Ishikawa (cell line): ENCODE measurements at regions not wholly inside any gene's neighbourhood (a gene's known extent, or its start where the extent isn't known, plus 50 kb on each side); places are given as distances from the start of the nearest gene placed in this dataset.

Experiments used
- CEBPB ChIP-seq: IDR thresholded peaks from 2 replicates; pipeline ENCODE4 v1.6.1; 2012
- CREB1 ChIP-seq: IDR thresholded peaks from 2 replicates; pipeline ENCODE4 v1.6.1; 2012; ENCODE audit warnings: low read depth
- EGR1 ChIP-seq: IDR thresholded peaks from 2 replicates; pipeline ENCODE4 v1.6.1; 2012
- EP300 ChIP-seq: IDR thresholded peaks from 2 replicates; pipeline ENCODE4 v1.6.1; 2012; ENCODE audit warnings: borderline replicate concordance
- FOXM1 ChIP-seq: IDR thresholded peaks from 2 replicates; pipeline ENCODE4 v1.6.1; 2012; ENCODE audit warnings: low read depth, borderline replicate concordance
- MAX ChIP-seq: IDR thresholded peaks from 2 replicates; pipeline ENCODE4 v1.6.1; 2012
- NFIC ChIP-seq: IDR thresholded peaks from 2 replicates; pipeline ENCODE4 v1.6.1; 2012
- RAD21 ChIP-seq: IDR thresholded peaks from 2 replicates; pipeline ENCODE4 v1.6.1; 2012; ENCODE audit warnings: low read depth
- REST ChIP-seq: IDR thresholded peaks from 2 replicates; pipeline ENCODE4 v1.6.1; 2012; ENCODE audit warnings: low read depth, mild to moderate bottlenecking
- TAF1 ChIP-seq: IDR thresholded peaks from 2 replicates; pipeline ENCODE4 v1.6.1; 2012; ENCODE audit warnings: low read depth, mild to moderate bottlenecking
- TCF12 ChIP-seq: IDR thresholded peaks from 2 replicates; pipeline ENCODE4 v1.6.1; 2012; ENCODE audit warnings: low read depth
- TEAD4 ChIP-seq: IDR thresholded peaks from 2 replicates; pipeline ENCODE4 v1.6.1; 2012
- USF1 ChIP-seq: IDR thresholded peaks from 2 replicates; pipeline ENCODE4 v1.6.1; 2012
- YY1 ChIP-seq: IDR thresholded peaks from 2 replicates; pipeline ENCODE4 v1.6.1; 2012; ENCODE audit warnings: low read depth
- ZBTB7A ChIP-seq: IDR thresholded peaks from 2 replicates; pipeline ENCODE4 v1.6.1; 2012; ENCODE audit warnings: low read depth

- TF ChIP-seq TCF12 (no peak), EGR1 (no peak), EP300 (no peak), USF1 (no peak), CREB1 (no peak), MAX (no peak), YY1 (no peak), NFIC (no peak), RAD21 (no peak), FOXM1 (no peak), ZBTB7A (no peak), CEBPB (no peak), TEAD4 (no peak)
Measured at GRCh38 chr9:108052431-108053080, 563.0 kb upstream of the KLF4 start.

DNA sequence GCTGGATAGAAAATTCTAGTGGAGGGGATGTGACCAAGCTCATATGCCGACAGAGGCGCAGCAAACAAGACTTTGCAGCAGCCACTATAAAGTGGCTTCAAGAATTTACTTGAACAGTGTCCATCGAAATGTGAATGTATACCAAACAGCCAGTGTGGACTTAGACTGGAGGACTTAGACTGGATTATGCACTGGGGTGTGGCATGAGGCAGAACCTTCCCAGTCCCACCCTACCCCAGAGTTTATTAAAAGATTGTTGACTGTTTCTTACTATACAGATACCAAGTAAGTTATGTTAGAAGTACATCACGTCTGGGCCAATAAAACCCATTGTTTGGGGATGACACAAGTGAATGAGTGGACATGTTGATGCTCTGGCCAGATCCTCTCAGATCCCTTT, 561.3 kb upstream of the KLF4 start:
- TF ChIP-seq CEBPB (no peak), CREB1 (no peak), TEAD4 (no peak), ZBTB7A (no peak), REST (no peak), TCF12 (no peak), MAX (no peak), YY1 (no peak), EGR1 (no peak), USF1 (no peak), TAF1 (no peak), EP300 (no peak), FOXM1 (no peak), RAD21 (no peak), NFIC (no peak)

DNA sequence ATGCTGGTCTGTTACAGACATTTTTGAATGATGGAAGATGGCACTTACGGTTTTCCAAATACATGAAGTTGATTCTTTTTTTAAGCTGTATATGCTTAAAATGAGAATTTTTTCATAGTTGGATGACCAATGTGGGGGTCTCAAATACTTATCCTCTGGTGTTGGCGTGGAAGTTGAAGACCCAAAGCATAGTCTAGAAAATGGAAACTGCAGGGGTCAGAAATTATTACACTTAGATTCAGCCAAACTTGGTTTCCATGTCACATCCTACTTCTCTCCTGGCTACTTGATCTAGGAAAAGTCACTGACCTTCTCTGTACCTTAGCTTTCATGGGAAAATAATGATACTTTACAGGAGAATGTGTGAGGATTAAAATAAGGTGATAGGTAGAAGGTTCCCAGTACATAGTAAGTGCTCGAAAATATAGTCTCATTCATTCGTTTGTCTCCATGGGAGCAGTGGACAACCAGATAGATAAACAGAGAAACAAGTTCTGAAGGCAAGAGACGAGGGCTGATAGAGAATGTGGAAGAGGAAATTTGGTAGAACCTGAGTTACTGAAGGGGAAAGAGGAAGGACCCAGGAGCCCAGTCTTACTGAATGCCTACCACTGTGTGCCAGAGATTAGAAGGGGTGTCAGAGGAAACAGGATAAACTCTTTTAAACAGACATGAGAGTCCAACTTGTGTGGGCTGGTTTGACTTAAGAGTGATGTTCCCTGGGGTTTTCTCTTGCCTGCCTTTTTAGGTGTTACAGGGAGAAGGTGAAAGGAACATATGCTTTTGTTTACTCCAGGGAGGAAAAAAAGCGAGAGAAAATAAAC, 560.3 kb upstream of the KLF4 start:
- TF ChIP-seq YY1 (no peak), EP300 (no peak), CEBPB (no peak), EGR1 (no peak), RAD21 (no peak), ZBTB7A (no peak)

DNA sequence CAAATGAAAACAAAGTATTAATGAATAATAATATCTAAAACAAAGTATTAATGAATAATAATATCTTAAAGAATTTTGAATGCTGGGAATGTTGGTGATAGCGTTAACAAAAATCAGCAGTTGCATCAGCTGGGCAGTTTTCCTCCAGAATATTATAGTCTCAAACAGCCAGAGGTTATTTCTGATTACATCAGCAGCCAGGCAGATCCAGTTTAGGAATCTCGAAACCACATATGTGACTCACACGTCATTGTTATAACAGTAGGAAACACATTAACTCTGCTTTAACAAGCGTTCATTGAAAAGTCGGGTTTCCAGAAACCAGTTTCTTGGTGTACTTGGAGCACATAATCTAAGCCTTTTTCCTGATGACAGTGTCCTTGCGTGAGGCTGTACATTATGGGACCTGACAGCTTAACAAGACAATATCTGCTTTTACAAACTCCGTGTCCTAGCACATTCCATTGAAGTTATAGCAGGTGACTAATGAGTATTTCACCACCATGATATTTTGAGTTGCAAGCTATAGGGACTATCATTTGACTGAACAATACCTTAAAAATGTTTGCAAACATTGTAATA, 559.5 kb upstream of the KLF4 start:
- TF ChIP-seq CEBPB (no peak), REST (no peak)

DNA sequence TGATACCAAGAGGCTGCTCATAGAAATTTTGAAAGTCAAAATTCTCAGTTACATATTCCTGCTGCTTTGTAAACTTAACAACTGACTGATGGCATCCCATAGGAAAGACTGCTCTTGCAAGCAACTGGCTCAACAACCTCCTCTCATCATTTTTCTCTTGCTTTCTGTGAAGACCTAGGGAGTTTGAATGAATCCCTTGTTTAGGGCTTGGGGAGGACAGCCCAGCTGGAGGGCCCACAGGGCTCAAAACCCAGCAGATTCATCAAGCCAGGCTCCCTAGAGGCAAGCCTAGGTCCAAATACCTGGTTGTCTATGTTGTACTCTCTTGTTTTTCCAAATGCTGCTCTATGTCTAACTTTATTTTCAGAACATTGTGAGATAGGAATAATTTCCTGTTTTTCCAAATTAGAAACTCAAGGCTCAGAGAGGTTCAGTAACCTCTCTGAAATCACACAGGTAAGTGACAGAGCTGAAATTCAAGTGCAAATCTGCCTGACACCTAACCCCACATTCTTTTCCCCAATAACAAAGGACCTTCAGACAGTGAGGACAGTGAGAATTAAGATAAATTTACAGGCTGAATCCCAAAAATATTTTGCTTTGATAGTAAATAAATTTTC, 558.9 kb upstream of the KLF4 start:
- no peak for TF ChIP-seq YY1
- no peak for TF ChIP-seq TEAD4
- TF ChIP-seq RAD21: no peak
- no peak for TF ChIP-seq MAX
- no peak for TF ChIP-seq FOXM1
- TF ChIP-seq USF1: no peak
- no peak for TF ChIP-seq ZBTB7A
- TF ChIP-seq TCF12: no peak
- TF ChIP-seq EP300: no peak
- TF ChIP-seq CEBPB: no peak
- no peak for TF ChIP-seq EGR1
- TF ChIP-seq NFIC: no peak
- TF ChIP-seq TAF1: no peak
- no peak for TF ChIP-seq CREB1
